Astrocyte (in vitro differentiated cells and primary cell): ENCODE measurements at regions not wholly inside any gene's neighbourhood (a gene's known extent, or its start where the extent isn't known, plus 50 kb on each side); places are given as distances from the start of the nearest gene placed in this dataset.

Experiments
- CTCF ChIP-seq: IDR thresholded peaks from 2 replicates; pipeline ENCODE4 v1.5.1; 2011; ENCODE audit warnings: low read depth, mild to moderate bottlenecking, inconsistent platforms, low read length, moderate library complexity; ENCODE audit not compliant: insufficient read depth
- EZH2 ChIP-seq: IDR thresholded peaks from 2 replicates; pipeline ENCODE4 v1.6.1; 2012; ENCODE audit warnings: mild to moderate bottlenecking, low read length, inconsistent platforms; ENCODE audit not compliant: insufficient read depth

- TF ChIP-seq CTCF (no peak), EZH2 (no peak)
These were observed 263.9 kb upstream of the NBEA start for GRCh38 chr13:34678154-34678553.
